Uterus (tissue), 2 donors: ENCODE measurements at regions not wholly inside any gene's neighbourhood (a gene's known extent, or its start where the extent isn't known, plus 50 kb on each side); places are given as distances from the start of the nearest gene placed in this dataset.

Experiments
- POLR2A ChIP-seq, 2 donors: fragments of 450-650 bp; IDR thresholded peaks; one replicate each; pipeline ENCODE4 v1.6.1; 2016; ENCODE audit warnings: antibody characterized with exemption in 2 of 2, mild to moderate bottlenecking in 1 of 2, moderate library complexity in 1 of 2
- TF ChIP-seq, protein P1 (sequence below), 4 experiments: fragments of 200-600 bp in 2 of 4; fragments of 450-650 bp in 2 of 4; sonication (generic) in 2 of 4; IDR thresholded peaks; one replicate each; pipeline ENCODE4 v1.5.1; 2016 to 2019; ENCODE audit warnings: antibody characterized with exemption in 4 of 4, mild to moderate bottlenecking in 2 of 4, moderate library complexity in 1 of 4

DNA sequence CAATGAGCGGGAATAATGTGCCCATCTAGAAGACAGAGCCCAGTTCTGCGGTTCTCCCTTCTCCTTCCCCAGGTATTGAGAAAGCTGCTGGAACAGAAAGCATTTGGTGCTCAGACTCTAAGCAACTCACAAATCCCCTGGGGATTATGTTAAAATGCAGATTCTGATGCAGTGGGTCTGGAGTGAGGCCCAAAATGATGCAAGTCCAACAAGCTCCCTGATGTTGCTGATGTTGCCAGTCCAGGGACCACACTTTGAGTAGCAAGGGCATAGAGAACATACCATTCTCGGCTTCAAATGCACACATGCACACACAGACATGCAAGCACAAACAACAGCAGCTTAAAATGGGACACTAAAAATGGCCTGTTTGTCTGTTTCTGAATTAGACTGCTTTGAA, 274.8 kb upstream of the NCKAP5 start:
- TF ChIP-seq, protein P1, sequence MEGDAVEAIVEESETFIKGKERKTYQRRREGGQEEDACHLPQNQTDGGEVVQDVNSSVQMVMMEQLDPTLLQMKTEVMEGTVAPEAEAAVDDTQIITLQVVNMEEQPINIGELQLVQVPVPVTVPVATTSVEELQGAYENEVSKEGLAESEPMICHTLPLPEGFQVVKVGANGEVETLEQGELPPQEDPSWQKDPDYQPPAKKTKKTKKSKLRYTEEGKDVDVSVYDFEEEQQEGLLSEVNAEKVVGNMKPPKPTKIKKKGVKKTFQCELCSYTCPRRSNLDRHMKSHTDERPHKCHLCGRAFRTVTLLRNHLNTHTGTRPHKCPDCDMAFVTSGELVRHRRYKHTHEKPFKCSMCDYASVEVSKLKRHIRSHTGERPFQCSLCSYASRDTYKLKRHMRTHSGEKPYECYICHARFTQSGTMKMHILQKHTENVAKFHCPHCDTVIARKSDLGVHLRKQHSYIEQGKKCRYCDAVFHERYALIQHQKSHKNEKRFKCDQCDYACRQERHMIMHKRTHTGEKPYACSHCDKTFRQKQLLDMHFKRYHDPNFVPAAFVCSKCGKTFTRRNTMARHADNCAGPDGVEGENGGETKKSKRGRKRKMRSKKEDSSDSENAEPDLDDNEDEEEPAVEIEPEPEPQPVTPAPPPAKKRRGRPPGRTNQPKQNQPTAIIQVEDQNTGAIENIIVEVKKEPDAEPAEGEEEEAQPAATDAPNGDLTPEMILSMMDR (IDR thresholded peaks at IDR 0.05), result no peak
- TF ChIP-seq POLR2A (IDR thresholded peaks at IDR 0.05), result no peak
